HK-2 (cell line): ENCODE measurements at regions not wholly inside any gene's neighbourhood (a gene's known extent, or its start where the extent isn't known, plus 50 kb on each side); places are given as distances from the start of the nearest gene placed in this dataset.

Experiments
- DNase-seq: peaks from one replicate; pipeline ENCODE4 v3.0.0-alpha.2; 2018; ENCODE audit not compliant: unreplicated experiment

GRCh38 chr14:62269204-62269603 lies 507.0 kb downstream of the SNAPC1 start:
- no peak for DNase-seq

GRCh38 chr14:62270236-62270635 lies 508.0 kb downstream of the SNAPC1 start:
- DNase-seq, result no peak

GRCh38 chr14:62280366-62280765 lies 518.1 kb downstream of the SNAPC1 start:
- DNase-seq, result no peak

- no peak for DNase-seq
These were observed 521.6 kb downstream of the SNAPC1 start for GRCh38 chr14:62283837-62284236.

GRCh38 chr14:62289471-62289870 lies 527.3 kb downstream of the SNAPC1 start:
- DNase-seq, result no peak

GRCh38 chr14:62301080-62301479 lies 538.9 kb downstream of the SNAPC1 start:
- no peak for DNase-seq

- no peak for DNase-seq
These were observed 539.7 kb downstream of the SNAPC1 start for GRCh38 chr14:62301911-62302310.

- no peak for DNase-seq
These were observed 541.2 kb downstream of the SNAPC1 start for GRCh38 chr14:62303437-62303836.

GRCh38 chr14:62304257-62304656 lies 542.0 kb downstream of the SNAPC1 start:
- no peak for DNase-seq

- DNase-seq, result no peak
These were observed 545.6 kb downstream of the SNAPC1 start for GRCh38 chr14:62307844-62308243.

GRCh38 chr14:62308316-62308715 lies 546.1 kb downstream of the SNAPC1 start:
- DNase-seq, result no peak

- DNase-seq, result no peak
These were observed 546.7 kb downstream of the SNAPC1 start for GRCh38 chr14:62308891-62309290.

GRCh38 chr14:62313212-62313611 lies 551.0 kb downstream of the SNAPC1 start:
- DNase-seq, result no peak

- no peak for DNase-seq
These were observed 552.0 kb downstream of the SNAPC1 start for GRCh38 chr14:62314221-62314620.

GRCh38 chr14:62314871-62315270 lies 552.7 kb downstream of the SNAPC1 start:
- DNase-seq, result no peak

- DNase-seq, result no peak
These were observed 553.4 kb downstream of the SNAPC1 start for GRCh38 chr14:62315631-62316030.

GRCh38 chr14:62322216-62322615 lies 560.0 kb downstream of the SNAPC1 start:
- DNase-seq, result no peak

- no peak for DNase-seq
These were observed 567.2 kb downstream of the SNAPC1 start for GRCh38 chr14:62329427-62329826.

GRCh38 chr14:62347562-62348011 lies 585.4 kb downstream of the SNAPC1 start:
- DNase-seq, result no peak

- DNase-seq, result no peak
These were observed 595.1 kb downstream of the SNAPC1 start for GRCh38 chr14:62357362-62357761.

GRCh38 chr14:62364161-62364560 lies 601.9 kb downstream of the SNAPC1 start:
- no peak for DNase-seq

- no peak for DNase-seq
These were observed 602.6 kb downstream of the SNAPC1 start for GRCh38 chr14:62364800-62365280.

GRCh38 chr14:62369919-62370560 lies 607.8 kb downstream of the SNAPC1 start:
- no peak for DNase-seq

GRCh38 chr14:62373944-62374343 lies 611.7 kb downstream of the SNAPC1 start:
- no peak for DNase-seq
